ENCODE measurements at regions not wholly inside any gene's neighbourhood (a gene's known extent, or its start where the extent isn't known, plus 50 kb on each side); places are given as distances from the start of the nearest gene placed in this dataset.
"Not testable (repeated sequence)": the region's sequence is repeated elsewhere in the genome, so short reads cannot be mapped to it uniquely, and the experiment has no call there.

DNA sequence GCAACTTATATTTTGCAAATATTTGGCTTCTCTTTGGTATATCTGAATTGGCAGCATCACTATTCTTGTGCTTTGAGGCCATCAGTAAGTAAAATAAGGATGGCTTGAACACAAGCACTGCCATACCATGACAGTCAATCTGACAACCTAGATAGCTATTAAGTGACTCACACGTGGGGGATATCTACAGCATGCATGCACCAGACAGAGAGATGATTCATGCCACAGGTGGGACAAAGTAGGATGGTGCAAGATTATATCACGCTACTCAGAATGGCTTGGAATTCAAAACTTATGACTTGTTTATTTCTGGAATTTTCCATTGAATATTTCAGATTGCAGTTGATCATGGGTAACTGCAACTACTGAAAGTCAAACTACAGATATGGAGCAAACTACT is 675.6 kb upstream of the MDGA2 start:
- POLR2A ChIA-PET, result no interaction called here
- CTCF ChIA-PET, result no interaction called here

DNA sequence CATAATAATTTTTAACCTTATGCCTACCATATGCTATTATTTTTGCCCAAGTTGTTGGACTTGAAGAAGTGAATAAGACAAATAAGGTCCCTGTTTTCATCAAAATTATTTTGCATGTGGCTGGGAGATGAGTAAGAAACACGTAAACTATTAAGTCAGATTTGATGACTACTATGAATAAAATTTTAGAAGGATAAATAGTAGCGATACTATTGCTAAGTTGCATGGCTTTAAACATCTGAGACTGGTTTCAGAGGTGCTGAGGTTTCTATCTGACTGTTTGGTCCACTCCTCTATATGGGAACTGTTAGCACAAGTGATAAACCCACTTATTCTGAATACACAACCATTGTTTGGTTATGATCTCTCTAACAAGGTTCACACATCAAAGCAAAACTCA is 674.3 kb upstream of the MDGA2 start:
- ChIA-PET CTCF (no interaction called here), POLR2A (no interaction called here)

DNA sequence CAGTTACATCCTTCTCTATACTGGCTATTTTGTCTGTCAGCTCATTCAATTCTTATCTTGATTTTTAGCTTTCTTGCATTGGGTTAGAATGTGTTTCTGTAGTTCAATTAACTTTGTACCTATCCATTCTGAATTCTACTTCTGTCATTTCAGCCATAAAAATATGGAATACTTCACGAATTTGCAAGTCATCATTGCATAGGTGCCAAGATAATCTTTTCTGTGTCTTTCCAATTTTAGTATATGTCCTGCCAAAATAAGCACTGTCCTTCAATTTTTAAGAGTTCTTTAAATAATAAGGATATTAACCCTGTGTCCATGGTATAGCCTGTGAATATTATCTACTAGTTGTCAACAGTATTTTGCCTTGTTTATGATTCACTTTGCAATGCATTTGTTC is 665.7 kb upstream of the MDGA2 start:
- CTCF ChIA-PET, result no interaction called here
- POLR2A ChIA-PET, result no interaction called here

GRCh38 chr14:48333221-48333920 is 658.0 kb upstream of the MDGA2 start:
- ChIA-PET CTCF (no interaction called here), POLR2A (no interaction called here)

- CTCF ChIA-PET, result no interaction called here
- POLR2A ChIA-PET, result no interaction called here
Measured at GRCh38 chr14:48331421-48331820, 656.0 kb upstream of the MDGA2 start.

GRCh38 chr14:48325486-48325885 is 650.1 kb upstream of the MDGA2 start:
- CTCF ChIA-PET, result no interaction called here
- POLR2A ChIA-PET, result no interaction called here

DNA sequence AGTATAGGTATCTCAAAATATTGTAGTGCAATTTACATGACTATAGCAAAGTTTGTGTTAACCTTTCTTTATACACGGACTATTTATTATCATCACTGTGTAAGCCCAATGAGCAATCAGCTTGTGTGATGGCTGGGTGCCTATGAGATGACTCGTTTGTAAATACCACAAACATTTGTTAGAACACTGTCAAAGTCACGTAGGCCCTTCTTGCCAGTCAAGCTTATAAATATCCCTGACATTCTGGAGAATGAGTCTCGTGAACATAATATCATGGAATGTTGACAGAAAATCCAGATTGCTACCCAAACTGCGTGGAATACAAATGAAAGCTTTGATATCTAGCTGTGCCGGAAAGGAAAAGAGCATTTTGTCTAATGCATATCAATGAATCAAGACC is 648.3 kb upstream of the MDGA2 start:
- ChIA-PET POLR2A (no interaction called here), CTCF (no interaction called here)

DNA sequence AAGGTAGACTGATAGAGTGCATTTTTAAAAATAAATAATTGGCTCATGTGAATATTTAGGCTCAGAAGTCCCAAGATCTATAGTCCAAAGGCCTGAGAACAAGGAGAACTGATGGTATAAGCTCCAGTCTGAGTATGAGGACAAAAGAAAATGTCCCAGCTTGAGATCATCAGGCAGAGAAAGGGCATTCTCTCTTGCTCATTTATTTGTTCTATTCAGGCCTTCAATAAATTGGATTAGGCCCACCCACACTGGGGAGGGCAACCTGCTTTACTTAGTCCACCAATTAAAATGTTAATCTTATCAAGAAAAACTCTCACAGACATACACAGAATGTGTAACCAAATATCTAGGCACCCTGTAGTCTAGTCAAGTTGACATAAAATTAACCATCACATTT is 644.4 kb upstream of the MDGA2 start:
- CTCF ChIA-PET, result no interaction called here
- POLR2A ChIA-PET, result no interaction called here

DNA sequence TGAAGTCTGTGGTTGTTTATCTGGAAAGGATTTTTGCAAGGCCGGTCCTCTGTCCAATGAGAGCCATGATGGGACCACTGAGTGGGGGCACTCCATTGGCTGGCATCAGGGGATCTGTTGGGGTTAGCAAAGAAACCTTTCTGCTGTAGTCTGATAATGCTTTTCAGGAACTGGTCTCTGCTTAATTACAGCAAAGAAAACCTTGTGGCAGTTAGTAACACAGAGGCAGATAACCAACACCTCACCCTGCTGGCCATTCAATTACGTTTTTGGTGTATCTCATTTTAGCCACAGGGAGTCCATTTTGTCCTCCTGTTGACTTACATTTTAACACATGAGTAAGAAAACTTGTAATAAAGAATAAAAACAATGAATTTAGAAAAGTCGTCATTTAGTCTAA is 629.3 kb upstream of the MDGA2 start:
- ChIA-PET CTCF (no interaction called here), POLR2A (no interaction called here)

DNA sequence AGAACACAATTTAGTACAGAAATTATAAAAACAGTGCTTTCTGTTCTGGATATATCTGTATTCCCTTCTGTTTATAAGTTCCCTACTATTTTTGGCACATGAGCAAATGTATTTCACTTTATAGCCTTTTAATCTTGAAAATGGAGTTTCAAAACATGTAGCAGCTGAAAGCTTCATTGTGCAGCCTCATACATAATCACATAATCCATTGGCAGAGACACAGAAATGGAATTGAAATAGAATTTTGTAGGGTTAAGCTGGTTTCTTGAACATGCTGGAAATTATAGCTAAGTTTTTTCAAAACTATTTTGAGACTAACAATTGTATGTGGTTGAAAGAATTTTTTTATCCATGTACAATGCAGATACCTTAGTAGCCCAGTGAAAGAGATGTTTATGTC is 614.3 kb upstream of the MDGA2 start:
- ChIA-PET CTCF (no interaction called here), POLR2A (no interaction called here)

- CTCF ChIA-PET, POLR2A ChIA-PET: not testable (repeated sequence)
Measured at GRCh38 chr14:48285217-48285616, 609.8 kb upstream of the MDGA2 start.

GRCh38 chr14:48275301-48275700 is 599.9 kb upstream of the MDGA2 start:
- ChIA-PET POLR2A (no interaction called here), CTCF (no interaction called here)

GRCh38 chr14:48274826-48275225 is 599.4 kb upstream of the MDGA2 start:
- ChIA-PET POLR2A (no interaction called here), CTCF (no interaction called here)

DNA sequence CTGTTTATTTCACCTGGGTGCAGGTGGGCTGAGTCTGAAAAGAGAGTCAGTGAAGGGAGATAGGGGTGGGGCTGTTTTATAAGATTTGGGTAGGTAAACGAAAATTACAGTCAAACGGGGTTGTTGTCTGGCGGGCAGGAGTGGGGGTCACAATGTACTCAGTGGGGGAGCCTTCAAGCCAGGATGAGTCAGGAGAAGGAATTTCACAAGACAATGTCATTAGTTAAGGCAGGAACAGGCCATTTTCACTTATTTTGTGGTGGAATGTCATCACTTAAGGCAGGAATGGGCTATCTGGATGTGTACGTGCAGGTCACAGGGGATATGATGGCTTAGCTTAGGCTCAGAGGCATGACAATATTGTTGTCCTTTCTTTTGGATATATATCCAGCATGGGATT is 592.5 kb upstream of the MDGA2 start:
- CTCF ChIA-PET, POLR2A ChIA-PET: not testable (repeated sequence)

DNA sequence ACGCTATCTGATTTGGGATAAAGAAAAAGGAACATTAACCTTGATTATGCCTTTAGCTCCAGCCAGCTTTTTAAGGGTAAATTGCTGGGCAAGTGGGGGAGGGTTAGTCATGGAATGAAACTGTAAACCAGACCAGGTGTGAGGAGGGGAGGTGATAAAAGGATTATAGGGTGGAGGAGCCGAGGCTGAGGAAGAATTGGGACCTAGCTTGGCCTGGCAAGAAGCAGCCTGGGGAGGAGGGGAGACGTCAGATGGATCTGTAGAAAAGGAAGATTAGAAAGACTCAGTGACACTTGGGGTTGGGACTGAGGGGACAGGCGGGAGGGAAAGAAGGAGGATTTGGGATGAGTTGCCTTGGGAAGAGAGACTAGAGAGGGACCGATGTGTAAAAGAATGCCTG is 590.8 kb upstream of the MDGA2 start:
- CTCF ChIA-PET, POLR2A ChIA-PET: not testable (repeated sequence)

- ChIA-PET CTCF (no interaction called here), POLR2A (no interaction called here)
Measured at GRCh38 chr14:48261436-48261835, 586.0 kb upstream of the MDGA2 start.

DNA sequence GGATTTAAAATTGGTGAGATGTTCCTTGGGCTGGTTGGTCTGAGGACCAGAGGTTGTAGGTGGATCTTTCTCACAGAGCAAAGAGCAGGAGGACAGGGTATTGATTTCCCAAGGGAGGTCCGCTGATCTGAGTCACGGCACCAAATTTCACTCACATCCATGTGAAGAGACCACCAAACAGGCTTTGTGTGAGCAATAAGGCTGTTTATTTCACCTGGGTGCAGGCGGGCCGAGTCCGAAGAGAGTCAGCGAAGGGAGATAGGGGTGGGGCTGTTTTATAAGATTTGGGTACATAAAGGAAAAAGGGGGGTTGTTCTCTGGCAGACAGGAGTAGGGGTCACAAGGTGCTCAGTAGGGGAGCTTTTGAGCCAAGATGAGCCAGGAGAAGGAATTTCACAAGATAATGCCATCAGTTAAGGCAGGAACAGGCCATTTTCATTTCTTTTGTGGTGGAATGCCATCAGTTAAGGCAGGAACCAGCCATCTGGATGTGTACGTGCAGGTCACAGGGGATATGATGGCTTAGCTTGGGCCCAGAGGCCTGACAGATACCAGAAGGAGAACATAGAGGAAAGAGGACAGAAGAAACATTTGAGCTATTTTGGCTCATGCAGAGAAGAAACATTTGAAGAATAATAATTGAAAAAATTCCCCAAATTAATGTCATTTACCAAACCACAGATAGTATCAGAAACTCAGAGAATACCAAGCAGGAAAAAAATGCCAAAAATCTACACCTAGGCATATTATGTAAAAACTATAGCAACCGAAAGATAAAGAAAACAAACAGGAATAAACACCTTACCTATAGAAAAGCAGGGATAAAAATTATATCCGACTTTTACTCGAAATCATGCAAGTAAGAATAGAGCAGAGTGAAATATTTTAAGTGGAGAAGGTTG is 585.2 kb upstream of the MDGA2 start:
- POLR2A ChIA-PET, CTCF ChIA-PET: not testable (repeated sequence)

- CTCF ChIA-PET, POLR2A ChIA-PET: not testable (repeated sequence)
Measured at GRCh38 chr14:48259876-48260275, 584.5 kb upstream of the MDGA2 start.

DNA sequence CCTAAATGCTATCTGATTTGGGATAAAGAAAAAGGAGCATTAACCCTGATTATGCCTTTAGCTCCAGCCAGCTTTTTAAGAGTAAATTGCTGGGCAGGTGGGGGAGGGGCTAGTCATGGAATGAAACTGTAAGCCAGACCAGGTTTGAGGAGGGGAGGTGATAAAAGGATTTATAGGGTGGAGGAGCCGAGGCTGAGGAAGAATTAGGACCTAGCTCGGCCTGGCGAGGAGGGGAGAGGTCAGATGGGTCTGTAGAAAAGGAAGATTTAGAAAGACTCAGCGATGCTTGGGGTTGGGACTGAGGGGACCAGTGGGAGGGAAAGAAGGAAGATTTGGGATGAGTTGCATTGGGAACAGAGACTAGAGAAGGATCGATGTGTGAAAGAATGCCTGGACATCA is 583.8 kb upstream of the MDGA2 start:
- CTCF ChIA-PET, POLR2A ChIA-PET: not testable (repeated sequence)

GRCh38 chr14:48258703-48259102 is 583.3 kb upstream of the MDGA2 start:
- POLR2A ChIA-PET, CTCF ChIA-PET: not testable (repeated sequence)

GRCh38 chr14:48253020-48253419 is 577.6 kb upstream of the MDGA2 start:
- POLR2A ChIA-PET, result no interaction called here
- CTCF ChIA-PET, result no interaction called here

DNA sequence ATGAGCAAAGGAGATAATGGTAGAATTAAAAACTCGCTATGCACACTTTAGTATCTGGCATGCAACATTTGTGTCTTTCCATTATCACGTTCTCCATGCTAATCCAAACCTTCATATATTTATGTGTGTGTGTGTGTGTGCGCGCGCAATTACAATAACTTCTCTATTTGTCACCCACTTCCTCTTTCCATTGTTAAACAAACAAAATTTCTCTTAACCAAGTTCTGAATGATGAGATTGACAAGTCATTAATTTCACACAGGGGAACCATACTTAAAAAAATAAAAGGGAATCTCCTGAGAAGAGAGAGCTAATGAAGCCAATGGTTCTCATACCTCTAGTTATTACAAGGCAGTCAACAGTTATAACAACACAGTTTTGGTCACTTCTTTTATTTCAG is 575.9 kb upstream of the MDGA2 start:
- CTCF ChIA-PET, result no interaction called here
- POLR2A ChIA-PET, result no interaction called here
